ENCODE measurements at regions not wholly inside any gene's neighbourhood (a gene's known extent, or its start where the extent isn't known, plus 50 kb on each side); places are given as distances from the start of the nearest gene placed in this dataset.
"Not testable (repeated sequence)": the region's sequence is repeated elsewhere in the genome, so short reads cannot be mapped to it uniquely, and the experiment has no call there.

- no peaks in the 10 kb centered on the region for H3K27me3 ChIP-seq (ENCODE audit: low read depth)
- peaks cover 5% of the 10 kb centered on the region for H3K9me3 ChIP-seq
- H3K4me3 ChIP-seq: no peak overlapping the region
- DNase-seq: no peak
- peak in 1 of 2 donors; percentile 66 for ATAC-seq
- H3K4me1 ChIP-seq: no peaks in the 10 kb centered on the region
- no peak overlapping the region for H3K27ac ChIP-seq
- TF ChIP-seq, protein P1, sequence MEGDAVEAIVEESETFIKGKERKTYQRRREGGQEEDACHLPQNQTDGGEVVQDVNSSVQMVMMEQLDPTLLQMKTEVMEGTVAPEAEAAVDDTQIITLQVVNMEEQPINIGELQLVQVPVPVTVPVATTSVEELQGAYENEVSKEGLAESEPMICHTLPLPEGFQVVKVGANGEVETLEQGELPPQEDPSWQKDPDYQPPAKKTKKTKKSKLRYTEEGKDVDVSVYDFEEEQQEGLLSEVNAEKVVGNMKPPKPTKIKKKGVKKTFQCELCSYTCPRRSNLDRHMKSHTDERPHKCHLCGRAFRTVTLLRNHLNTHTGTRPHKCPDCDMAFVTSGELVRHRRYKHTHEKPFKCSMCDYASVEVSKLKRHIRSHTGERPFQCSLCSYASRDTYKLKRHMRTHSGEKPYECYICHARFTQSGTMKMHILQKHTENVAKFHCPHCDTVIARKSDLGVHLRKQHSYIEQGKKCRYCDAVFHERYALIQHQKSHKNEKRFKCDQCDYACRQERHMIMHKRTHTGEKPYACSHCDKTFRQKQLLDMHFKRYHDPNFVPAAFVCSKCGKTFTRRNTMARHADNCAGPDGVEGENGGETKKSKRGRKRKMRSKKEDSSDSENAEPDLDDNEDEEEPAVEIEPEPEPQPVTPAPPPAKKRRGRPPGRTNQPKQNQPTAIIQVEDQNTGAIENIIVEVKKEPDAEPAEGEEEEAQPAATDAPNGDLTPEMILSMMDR (IDR thresholded peaks at IDR 0.05): no peak
- intact Hi-C loops (cut with DNase I): no loop called here
- H3K36me3 ChIP-seq: no peaks in the 10 kb centered on the region
Measured at GRCh38 chr20:29119141-29119540, 2138.3 kb upstream of the DEFB115 start.

DNA sequence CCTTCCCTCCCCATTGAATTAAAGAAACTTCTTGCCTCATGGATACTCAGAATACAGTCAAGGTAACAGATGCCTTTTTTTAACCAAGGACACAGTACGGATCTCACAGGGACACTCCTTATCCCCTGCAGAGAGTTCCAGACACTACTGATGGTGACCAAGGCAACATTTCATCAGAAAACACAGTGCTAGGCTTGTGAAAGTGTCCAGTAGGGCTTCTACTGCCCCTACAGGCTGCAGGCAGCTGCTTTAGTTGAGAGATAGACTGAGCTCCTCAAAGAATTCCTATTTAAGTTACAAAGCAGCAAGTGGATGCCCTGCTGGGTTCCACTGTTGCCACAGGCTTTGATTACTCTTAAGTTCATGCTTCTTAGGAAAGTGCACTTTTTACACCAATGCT is 2137.8 kb upstream of the DEFB115 start:
- H3K4me3 ChIP-seq; H3K27ac ChIP-seq; H3K27me3 ChIP-seq (ENCODE audit: low read depth); H3K36me3 ChIP-seq; H3K4me1 ChIP-seq; intact Hi-C loops (cut with DNase I); DNase-seq; H3K9me3 ChIP-seq; ATAC-seq: not testable (repeated sequence)

GRCh38 chr20:29120088-29120487 is 2137.4 kb upstream of the DEFB115 start:
- H3K27ac ChIP-seq; H3K9me3 ChIP-seq; H3K4me3 ChIP-seq; DNase-seq; intact Hi-C loops (cut with DNase I); H3K36me3 ChIP-seq; H3K4me1 ChIP-seq; H3K27me3 ChIP-seq (ENCODE audit: low read depth): not testable (repeated sequence)
- peak in 1 of 2 donors; percentile 52 for ATAC-seq

DNA sequence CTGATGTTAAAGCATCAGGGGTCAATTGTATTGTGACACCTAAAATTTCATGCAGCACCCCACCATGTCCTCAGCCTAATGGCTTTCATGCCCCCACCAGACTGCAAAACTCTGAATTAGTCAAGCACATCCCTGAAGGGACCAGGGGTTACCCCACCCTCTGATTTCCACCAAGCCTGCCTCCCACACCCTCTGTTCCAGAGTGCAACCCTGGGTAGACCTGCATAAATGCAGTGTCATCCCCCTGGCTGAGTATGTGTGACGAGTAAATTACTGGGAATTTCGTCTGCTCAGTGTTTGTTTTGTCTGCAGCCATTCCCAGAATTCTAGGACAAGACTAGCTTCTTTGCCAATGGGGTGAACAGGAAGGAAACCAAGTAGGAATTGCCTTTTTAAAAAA is 2136.9 kb upstream of the DEFB115 start:
- ATAC-seq: peak; percentile 58 to 82
- intact Hi-C loops (cut with DNase I); H3K27me3 ChIP-seq (ENCODE audit: low read depth); H3K9me3 ChIP-seq; H3K27ac ChIP-seq; H3K36me3 ChIP-seq; DNase-seq; H3K4me3 ChIP-seq; H3K4me1 ChIP-seq: not testable (repeated sequence)

DNA sequence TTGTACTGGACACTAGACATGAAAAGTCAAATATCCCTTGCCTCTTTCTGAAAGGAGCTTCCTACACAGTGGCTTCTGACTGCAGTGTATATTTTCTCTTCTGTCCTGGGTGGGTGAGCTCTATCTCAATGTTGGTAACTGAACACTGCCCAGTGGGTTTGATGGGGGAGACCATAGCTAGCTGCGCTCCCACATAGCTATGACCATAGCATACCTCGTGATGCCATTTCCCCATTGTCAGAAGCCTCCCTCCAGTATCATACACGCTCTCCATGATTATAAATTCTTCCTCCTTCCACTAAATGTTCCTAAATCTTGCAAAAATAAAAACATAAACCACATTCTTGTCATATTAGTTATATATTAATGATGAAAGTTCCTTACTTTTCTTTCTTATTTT is 2134.7 kb upstream of the DEFB115 start:
- DNase-seq; H3K27me3 ChIP-seq (ENCODE audit: low read depth); H3K36me3 ChIP-seq; H3K9me3 ChIP-seq; H3K4me1 ChIP-seq; H3K27ac ChIP-seq; H3K4me3 ChIP-seq; intact Hi-C loops (cut with DNase I): not testable (repeated sequence)
- ATAC-seq: peak; percentile 60 to 76

DNA sequence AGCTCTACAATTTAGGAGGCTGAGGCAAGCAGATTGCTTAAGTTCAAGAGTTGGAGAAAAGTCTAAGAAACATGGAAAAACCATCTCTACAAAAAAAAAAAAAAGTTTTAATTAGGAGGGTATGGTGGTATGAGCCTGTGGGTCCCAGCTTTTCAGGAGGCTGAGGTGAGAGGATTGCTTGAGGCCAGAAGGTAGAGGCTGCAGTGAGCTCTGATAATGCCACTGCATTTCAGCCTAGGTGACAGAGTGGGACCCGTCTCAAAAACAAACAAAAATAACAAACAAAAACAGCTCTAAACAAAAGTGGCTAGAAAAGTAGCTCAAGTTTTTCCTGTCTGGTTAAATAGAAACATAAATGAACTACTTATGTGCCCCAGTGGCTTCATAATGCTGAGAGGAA is 2133.6 kb upstream of the DEFB115 start:
- intact Hi-C loops (cut with DNase I): no loop called here
- TF ChIP-seq, protein P1 (IDR thresholded peaks at IDR 0.05): no peak
- ATAC-seq (peak; percentile 29 to 56), DNase-seq (no peak)
- no peaks in the 10 kb centered on the region for H3K4me1 ChIP-seq
- peaks cover 3% of the 10 kb centered on the region for H3K9me3 ChIP-seq
- H3K27me3 ChIP-seq (ENCODE audit: low read depth): no peaks in the 10 kb centered on the region
- H3K27ac ChIP-seq: no peak overlapping the region
- no peak overlapping the region for H3K4me3 ChIP-seq
- H3K36me3 ChIP-seq: no peaks in the 10 kb centered on the region
